Endodermal cell (in vitro differentiated cells): ENCODE measurements at regions not wholly inside any gene's neighbourhood (a gene's known extent, or its start where the extent isn't known, plus 50 kb on each side); places are given as distances from the start of the nearest gene placed in this dataset.

Experiments used
- DNase-seq: peaks from one replicate; pipeline ENCODE4 v3.0.0-alpha.2; 2017
- H3K27ac ChIP-seq: 2 replicates; pipeline ENCODE4 v1.5.1; 2013; ENCODE audit warnings: mild to moderate bottlenecking, low read depth, low read length, moderate library complexity
- H3K27me3 ChIP-seq: 2 replicates; pipeline ENCODE4 v1.6.1; 2013; ENCODE audit warnings: mild to moderate bottlenecking, low read length, moderate library complexity; ENCODE audit not compliant: insufficient read depth, control insufficient read depth, poor library complexity, severe bottlenecking
- H3K36me3 ChIP-seq: 2 replicates; pipeline ENCODE4 v1.7.0; 2013; ENCODE audit warnings: mild to moderate bottlenecking, low read length, moderate library complexity; ENCODE audit not compliant: control insufficient read depth, insufficient read depth
- H3K4me1 ChIP-seq: one replicate; pipeline ENCODE4 v1.7.0; 2013; ENCODE audit warnings: low read length; ENCODE audit not compliant: control insufficient read depth, insufficient read depth
- H3K4me3 ChIP-seq: 2 replicates; pipeline ENCODE4 v1.5.1; 2013; ENCODE audit warnings: mild to moderate bottlenecking, low read length, moderate library complexity
- H3K9ac ChIP-seq: 2 replicates; pipeline ENCODE4 v1.6.1; 2013; ENCODE audit warnings: mild to moderate bottlenecking, low read length, moderate library complexity; ENCODE audit not compliant: poor library complexity, severe bottlenecking; ENCODE audit errors: extremely low read depth
- H3K9me3 ChIP-seq: 2 replicates; pipeline ENCODE4 v1.6.1; 2013; ENCODE audit warnings: mild to moderate bottlenecking, low read length, moderate library complexity; ENCODE audit not compliant: control insufficient read depth
- H3K27ac Mint-ChIP-seq: 2 replicates; pipeline ENCODE4 v1.8.0; 2020; ENCODE audit warnings: mixed read lengths
- H3K27me3 Mint-ChIP-seq: 2 replicates; pipeline ENCODE4 v1.8.0; 2021; ENCODE audit warnings: mild to moderate bottlenecking, mixed read lengths; ENCODE audit not compliant: insufficient read depth
- H3K36me3 Mint-ChIP-seq: 2 replicates; pipeline ENCODE4 v1.8.0; 2020; ENCODE audit warnings: low read depth, mixed read lengths
- H3K4me1 Mint-ChIP-seq: 2 replicates; pipeline ENCODE4 v1.8.0; 2020; ENCODE audit warnings: mixed read lengths
- H3K4me3 Mint-ChIP-seq: 2 replicates; pipeline ENCODE4 v1.8.0; 2020; ENCODE audit warnings: mild to moderate bottlenecking, moderate library complexity, mixed read lengths
- H3K9me3 Mint-ChIP-seq: 2 replicates; pipeline ENCODE4 v1.8.0; 2020; ENCODE audit warnings: mild to moderate bottlenecking, mixed read lengths
- CTCF ChIP-seq: fragments of 200-600 bp; sonication (generic); conservative IDR thresholded peaks from 2 replicates; pipeline ENCODE4 v1.5.0; 2021; ENCODE audit warnings: antibody characterized with exemption, mild to moderate bottlenecking
- WGBS, 2 experiments: methylation state at CpG; one replicate each; pipeline versions ENCODE4 v1.1.5 to v1.1.7; 2013; ENCODE audit warnings: missing lambda C conversion rate in 2 of 2, mixed read lengths in 1 of 2; ENCODE audit not compliant: insufficient coverage in 1 of 2, insufficient read length in 1 of 2; 5-methylcytosine and 5-hydroxymethylcytosine counted together

GRCh38 chr6:14231501-14232280, 114.1 kb downstream of the CD83 start:
- H3K9me3 Mint-ChIP-seq: no peaks in the 10 kb centered on the region
- H3K27ac Mint-ChIP-seq: no peak overlapping the region
- Histone ChIP-seq H3K4me3 (no peak overlapping the region), H3K36me3 (no peaks in the 10 kb centered on the region), H3K9me3 (no peaks in the 10 kb centered on the region), H3K9ac (no peak overlapping the region), H3K27me3 (no peaks in the 10 kb centered on the region), H3K27ac (no peak overlapping the region), H3K4me1 (no peaks in the 10 kb centered on the region)
- no peak overlapping the region for H3K4me3 Mint-ChIP-seq
- WGBS, 2 experiments: 92 to 98% methylated on average over 5 to 7 of the region's 7 CpGs
- H3K27me3 Mint-ChIP-seq: peaks cover 55% of the 10 kb centered on the region
- H3K36me3 Mint-ChIP-seq: no peaks in the 10 kb centered on the region
- no peak for TF ChIP-seq CTCF
- no peak for DNase-seq
- H3K4me1 Mint-ChIP-seq: peaks cover 8% of the 10 kb centered on the region

- no peak overlapping the region for H3K4me3 ChIP-seq
- no peaks in the 10 kb centered on the region for H3K27me3 ChIP-seq
- H3K4me1 Mint-ChIP-seq: peaks cover 11% of the 10 kb centered on the region
- no peaks in the 10 kb centered on the region for H3K36me3 ChIP-seq
- no peaks in the 10 kb centered on the region for H3K9me3 ChIP-seq
- H3K4me3 Mint-ChIP-seq: no peak overlapping the region
- no peaks in the 10 kb centered on the region for H3K4me1 ChIP-seq
- WGBS, 2 experiments: 92 to 100% methylated on average over 1 to 2 of the region's 2 CpGs
- H3K27ac Mint-ChIP-seq: no peak overlapping the region
- no peak overlapping the region for H3K9ac ChIP-seq
- H3K27me3 Mint-ChIP-seq: peaks cover 53% of the 10 kb centered on the region
- H3K36me3 Mint-ChIP-seq: no peaks in the 10 kb centered on the region
- TF ChIP-seq CTCF: no peak
- no peak for DNase-seq
- H3K27ac ChIP-seq: no peak overlapping the region
- no peaks in the 10 kb centered on the region for H3K9me3 Mint-ChIP-seq
Measured at GRCh38 chr6:14232889-14233288, 115.3 kb downstream of the CD83 start.

GRCh38 chr6:14235653-14236356, 118.2 kb downstream of the CD83 start:
- Mint-ChIP-seq H3K27ac (no peak overlapping the region), H3K36me3 (no peaks in the 10 kb centered on the region), H3K27me3 (peaks cover 31% of the 10 kb centered on the region), H3K9me3 (peaks cover 6% of the 10 kb centered on the region), H3K4me3 (no peak overlapping the region), H3K4me1 (peaks cover 15% of the 10 kb centered on the region)
- no peak for DNase-seq
- no peak for TF ChIP-seq CTCF
- 92 to 94% methylated on average over 5 to 7 of the region's 8 CpGs for WGBS, 2 experiments
- no peak overlapping the region for H3K4me3 ChIP-seq
- H3K4me1 ChIP-seq: no peaks in the 10 kb centered on the region
- H3K36me3 ChIP-seq: no peaks in the 10 kb centered on the region
- H3K27me3 ChIP-seq: no peaks in the 10 kb centered on the region
- H3K27ac ChIP-seq: no peak overlapping the region
- H3K9me3 ChIP-seq: peaks cover 22% of the 10 kb centered on the region
- H3K9ac ChIP-seq: no peak overlapping the region
